GM18520 (cell line): ENCODE measurements at regions not wholly inside any gene's neighbourhood (a gene's known extent, or its start where the extent isn't known, plus 50 kb on each side); places are given as distances from the start of the nearest gene placed in this dataset.
A peak's percentile ranks its signal among the peaks of the same experiment; 100 is the strongest.
"Not testable (repeated sequence)": the region's sequence is repeated elsewhere in the genome, so short reads cannot be mapped to it uniquely, and the experiment has no call there.

Source experiments
- ATAC-seq: cut with Tn5 transposase; IDR thresholded peaks from one replicate; pipeline ENCODE4 v1.9.1; 2021; ENCODE audit not compliant: unreplicated experiment

- ATAC-seq, result not testable (repeated sequence)
Measured at GRCh38 chr5:93933269-93933668, 191.9 kb upstream of the POU5F2 start.

- ATAC-seq, result no peak
Measured at GRCh38 chr5:93930098-93930497, 188.7 kb upstream of the POU5F2 start.

GRCh38 chr5:93929131-93929530 is 187.7 kb upstream of the POU5F2 start:
- no peak for ATAC-seq

GRCh38 chr5:93926831-93927620 is 185.6 kb upstream of the POU5F2 start:
- no peak for ATAC-seq

- ATAC-seq, result no peak
Measured at GRCh38 chr5:93925321-93925720, 183.9 kb upstream of the POU5F2 start.

GRCh38 chr5:93924628-93925027 is 183.2 kb upstream of the POU5F2 start:
- ATAC-seq, result no peak

- ATAC-seq, result no peak
Measured at GRCh38 chr5:93922551-93922950, 181.2 kb upstream of the POU5F2 start.

- no peak for ATAC-seq
Measured at GRCh38 chr5:93921001-93921400, 179.6 kb upstream of the POU5F2 start.

- ATAC-seq, result no peak
Measured at GRCh38 chr5:93916872-93917271, 175.5 kb upstream of the POU5F2 start.

- no peak for ATAC-seq
Measured at GRCh38 chr5:93915142-93915553, 173.7 kb upstream of the POU5F2 start.

- ATAC-seq, result no peak
Measured at GRCh38 chr5:93911609-93912008, 170.2 kb upstream of the POU5F2 start.

- ATAC-seq, result no peak
Measured at GRCh38 chr5:93909356-93909755, 168.0 kb upstream of the POU5F2 start.

- ATAC-seq, result no peak
Measured at GRCh38 chr5:93904917-93905316, 163.5 kb upstream of the POU5F2 start.

- ATAC-seq, result no peak
Measured at GRCh38 chr5:93902288-93902687, 160.9 kb upstream of the POU5F2 start.

- peak; percentile 50 for ATAC-seq
Measured at GRCh38 chr5:93899026-93899600, 157.7 kb upstream of the POU5F2 start.

- ATAC-seq, result no peak
Measured at GRCh38 chr5:93894601-93895354, 153.4 kb upstream of the POU5F2 start.

GRCh38 chr5:93893075-93893474 is 151.7 kb upstream of the POU5F2 start:
- no peak for ATAC-seq

GRCh38 chr5:93892481-93892880 is 151.1 kb upstream of the POU5F2 start:
- ATAC-seq, result no peak

- ATAC-seq, result no peak
Measured at GRCh38 chr5:93891491-93892480, 150.4 kb upstream of the POU5F2 start.

GRCh38 chr5:93890657-93891056 is 149.3 kb upstream of the POU5F2 start:
- ATAC-seq, result no peak

- ATAC-seq, result no peak
Measured at GRCh38 chr5:93887678-93888077, 146.3 kb upstream of the POU5F2 start.
